Prostate gland (tissue), 2 donors: ENCODE measurements at regions not wholly inside any gene's neighbourhood (a gene's known extent, or its start where the extent isn't known, plus 50 kb on each side); places are given as distances from the start of the nearest gene placed in this dataset.

Experiments
- CTCF ChIP-seq, 4 experiments: fragments of 200-600 bp in 2 of 4; fragments of 450-650 bp in 2 of 4; sonication (generic) in 2 of 4; IDR thresholded peaks; 1 replicate in 3 of 4; 2 replicates in 1 of 4; pipeline ENCODE4 v1.5.1; 2016 to 2019; ENCODE audit warnings: antibody characterized with exemption in 4 of 4, mild to moderate bottlenecking in 2 of 4, moderate library complexity in 2 of 4
- POLR2A ChIP-seq: fragments of 450-650 bp; IDR thresholded peaks from one replicate; pipeline ENCODE4 v1.6.1; 2016; ENCODE audit warnings: antibody characterized with exemption, mild to moderate bottlenecking
- POLR2AphosphoS5 ChIP-seq: sonication (generic); formaldehyde crosslinking; IDR thresholded peaks from one replicate; pipeline ENCODE4 v1.6.1; 2017; ENCODE audit warnings: antibody characterized with exemption

- TF ChIP-seq CTCF (IDR thresholded peaks at IDR 0.05) (no peak), POLR2A (no peak), POLR2AphosphoS5 (no peak)
Measured at GRCh38 chr15:39434751-39435238, 146.1 kb upstream of the THBS1 start.
